IPS DF 6.9 (cell line): ENCODE measurements at regions not wholly inside any gene's neighbourhood (a gene's known extent, or its start where the extent isn't known, plus 50 kb on each side); places are given as distances from the start of the nearest gene placed in this dataset.

ENCODE experiments used
- DNase-seq: peaks from one replicate; pipeline ENCODE4 v3.0.0-alpha.2; 2013; ENCODE audit warnings: low read depth, low spot score
- H3K27ac ChIP-seq: one replicate; pipeline ENCODE4 v1.5.1; 2013; ENCODE audit warnings: low read length, control low read depth
- H3K27me3 ChIP-seq: 2 replicates; pipeline ENCODE4 v1.6.1; 2013; ENCODE audit warnings: mild to moderate bottlenecking, low read length; ENCODE audit not compliant: control insufficient read depth, insufficient read depth
- H3K36me3 ChIP-seq: 2 replicates; pipeline ENCODE4 v1.6.1; 2013; ENCODE audit warnings: low read length; ENCODE audit not compliant: control insufficient read depth, insufficient read depth
- H3K4me1 ChIP-seq: 2 replicates; pipeline ENCODE4 v1.6.1; 2013; ENCODE audit warnings: low read length; ENCODE audit not compliant: control insufficient read depth, insufficient read depth
- H3K4me3 ChIP-seq: 2 replicates; pipeline ENCODE4 v1.5.1; 2013; ENCODE audit warnings: mild to moderate bottlenecking, low read length
- H3K9me3 ChIP-seq: 2 replicates; pipeline ENCODE4 v1.6.1; 2013; ENCODE audit warnings: low read length, inconsistent platforms; ENCODE audit not compliant: control insufficient read depth, insufficient read depth
- WGBS: extraction: QIAGEN DNeasy Blood & Tissue Kit; methylation state at CpG from one replicate; pipeline ENCODE4 v1.1.7; 2013; ENCODE audit warnings: mixed read lengths, missing lambda C conversion rate; ENCODE audit not compliant: insufficient read length, insufficient coverage; 5-methylcytosine and 5-hydroxymethylcytosine counted together

GRCh38 chr1:88272216-88272615 is 411.9 kb upstream of the PKN2 start:
- H3K4me3 ChIP-seq, result no peak overlapping the region
- no peak overlapping the region for H3K27ac ChIP-seq
- no peaks in the 10 kb centered on the region for H3K36me3 ChIP-seq
- H3K4me1 ChIP-seq, result no peaks in the 10 kb centered on the region
- WGBS, result no CpG with 5 or more reads among the region's 5 CpGs
- no peaks in the 10 kb centered on the region for H3K27me3 ChIP-seq
- no peaks in the 10 kb centered on the region for H3K9me3 ChIP-seq
- no peak for DNase-seq

GRCh38 chr1:88274431-88274830 is 409.6 kb upstream of the PKN2 start:
- H3K27ac ChIP-seq, result no peak overlapping the region

GRCh38 chr1:88275259-88275862 is 408.7 kb upstream of the PKN2 start:
- no peak overlapping the region for H3K4me3 ChIP-seq
- no peaks in the 10 kb centered on the region for H3K4me1 ChIP-seq
- no peak overlapping the region for H3K27ac ChIP-seq
- H3K9me3 ChIP-seq, result no peaks in the 10 kb centered on the region
- WGBS, result no CpG with 5 or more reads among the region's 3 CpGs
- H3K36me3 ChIP-seq, result no peaks in the 10 kb centered on the region
- H3K27me3 ChIP-seq, result no peaks in the 10 kb centered on the region
- DNase-seq, result no peak

More at GRCh38 chr1:88274431-88274830, 409.6 kb upstream of the PKN2 start:
- H3K4me1 ChIP-seq, result no peaks in the 10 kb centered on the region
- DNase-seq, result no peak
- H3K36me3 ChIP-seq, result no peaks in the 10 kb centered on the region
- no peaks in the 10 kb centered on the region for H3K9me3 ChIP-seq
- H3K4me3 ChIP-seq, result no peak overlapping the region
- no peaks in the 10 kb centered on the region for H3K27me3 ChIP-seq
- WGBS, result no CpG with 5 or more reads among the region's 1 CpG

- H3K4me3 ChIP-seq, result no peak overlapping the region
- no peaks in the 10 kb centered on the region for H3K27me3 ChIP-seq
- H3K4me1 ChIP-seq, result no peaks in the 10 kb centered on the region
- H3K27ac ChIP-seq, result no peak overlapping the region
- no peaks in the 10 kb centered on the region for H3K36me3 ChIP-seq
- DNase-seq, result no peak
- no CpG with 5 or more reads among the region's 4 CpGs for WGBS
- H3K9me3 ChIP-seq, result no peaks in the 10 kb centered on the region
These were observed 407.9 kb upstream of the PKN2 start for GRCh38 chr1:88276163-88276562.

GRCh38 chr1:88284066-88284465 is 400.0 kb upstream of the PKN2 start:
- Histone ChIP-seq H3K27ac (no peak overlapping the region), H3K4me1 (no peaks in the 10 kb centered on the region), H3K36me3 (no peaks in the 10 kb centered on the region), H3K27me3 (no peaks in the 10 kb centered on the region), H3K9me3 (no peaks in the 10 kb centered on the region), H3K4me3 (no peak overlapping the region)
- WGBS, result no CpG with 5 or more reads among the region's 2 CpGs
- DNase-seq, result no peak

GRCh38 chr1:88284666-88285366 is 399.3 kb upstream of the PKN2 start:
- Histone ChIP-seq H3K9me3 (no peaks in the 10 kb centered on the region), H3K4me1 (no peaks in the 10 kb centered on the region), H3K36me3 (no peaks in the 10 kb centered on the region), H3K4me3 (no peak overlapping the region), H3K27ac (no peak overlapping the region), H3K27me3 (no peaks in the 10 kb centered on the region)
- WGBS, result no CpG with 5 or more reads among the region's 4 CpGs
- DNase-seq, result no peak

- Histone ChIP-seq H3K27ac (no peak overlapping the region), H3K36me3 (no peaks in the 10 kb centered on the region), H3K9me3 (no peaks in the 10 kb centered on the region), H3K4me1 (no peaks in the 10 kb centered on the region), H3K27me3 (no peaks in the 10 kb centered on the region), H3K4me3 (no peak overlapping the region)
- DNase-seq, result no peak
- WGBS, result no CpG with 5 or more reads among the region's 1 CpG
These were observed 397.4 kb upstream of the PKN2 start for GRCh38 chr1:88286716-88287115.

GRCh38 chr1:88288571-88288970 is 395.5 kb upstream of the PKN2 start:
- Histone ChIP-seq H3K36me3 (no peaks in the 10 kb centered on the region), H3K4me3 (no peak overlapping the region), H3K9me3 (no peaks in the 10 kb centered on the region), H3K27ac (no peak overlapping the region), H3K4me1 (no peaks in the 10 kb centered on the region), H3K27me3 (no peaks in the 10 kb centered on the region)
- no peak for DNase-seq
- no CpG with 5 or more reads among the region's 2 CpGs for WGBS

- no CpG with 5 or more reads among the region's 2 CpGs for WGBS
- Histone ChIP-seq H3K4me3 (no peak overlapping the region), H3K4me1 (peaks cover 2% of the 10 kb centered on the region; the same call in 1 of the 2 replicates), H3K9me3 (no peaks in the 10 kb centered on the region), H3K27me3 (no peaks in the 10 kb centered on the region), H3K27ac (no peak overlapping the region), H3K36me3 (no peaks in the 10 kb centered on the region)
- no peak for DNase-seq
These were observed 394.5 kb upstream of the PKN2 start for GRCh38 chr1:88289401-88290102.

GRCh38 chr1:88291611-88292354 is 392.3 kb upstream of the PKN2 start:
- Histone ChIP-seq H3K4me3 (no peak overlapping the region), H3K27ac (no peak overlapping the region), H3K9me3 (no peaks in the 10 kb centered on the region), H3K36me3 (no peaks in the 10 kb centered on the region), H3K4me1 (peaks cover 2% of the 10 kb centered on the region; the same call in 1 of the 2 replicates), H3K27me3 (no peaks in the 10 kb centered on the region)
- WGBS, result no CpG with 5 or more reads among the region's 5 CpGs
- DNase-seq, result no peak
